MCF 10A (cell line): ENCODE measurements at regions not wholly inside any gene's neighbourhood (a gene's known extent, or its start where the extent isn't known, plus 50 kb on each side); places are given as distances from the start of the nearest gene placed in this dataset.

ENCODE experiments used
- BruUV-seq: library from RNA; stranded (reverse); fragments of 400-500 nt; replicated peaks from 2 replicates; lab custom pipeline; 2021; lab: Mats Ljungman, UMichigan
- CTCF ChIA-PET: fragments of 300-600 bp; sonication (Branson Sonifier 250); formaldehyde crosslinking; extraction: SDS; loops from one replicate; lab custom pipeline; 2021; ENCODE audit warnings: antibody characterized with exemption, inconsistent platforms; lab: Yijun Ruan, JAX
- POLR2A ChIA-PET: fragments of 300-600, 350-650 bp; sonication (Branson Sonifier 250); formaldehyde crosslinking; extraction: SDS; loops from one replicate; lab custom pipeline; 2020; ENCODE audit warnings: antibody characterized with exemption, inconsistent platforms; lab: Yijun Ruan, JAX
- DNase-seq: peaks from one replicate; pipeline ENCODE4 v3.0.0-alpha.2; 2018; ENCODE audit not compliant: unreplicated experiment
- H3K27ac Mint-ChIP-seq: one replicate; pipeline ENCODE4 v1.8.0; 2022; ENCODE audit warnings: mild to moderate bottlenecking, low read depth, mixed read lengths; ENCODE audit not compliant: unreplicated experiment
- H3K27me3 Mint-ChIP-seq: one replicate; pipeline ENCODE4 v1.8.0; 2022; ENCODE audit warnings: mixed read lengths; ENCODE audit not compliant: insufficient read depth, unreplicated experiment
- H3K36me3 Mint-ChIP-seq: one replicate; pipeline ENCODE4 v1.8.0; 2022; ENCODE audit warnings: mild to moderate bottlenecking, moderate library complexity, mixed read lengths; ENCODE audit not compliant: insufficient read depth, unreplicated experiment
- H3K4me1 Mint-ChIP-seq: one replicate; pipeline ENCODE4 v1.8.0; 2022; ENCODE audit warnings: mixed read lengths; ENCODE audit not compliant: insufficient read depth, unreplicated experiment
- H3K4me3 Mint-ChIP-seq: one replicate; pipeline ENCODE4 v1.8.0; 2022; ENCODE audit warnings: mild to moderate bottlenecking, moderate library complexity, mixed read lengths; ENCODE audit not compliant: unreplicated experiment
- H3K9me3 Mint-ChIP-seq: one replicate; pipeline ENCODE4 v1.8.0; 2022; ENCODE audit warnings: mixed read lengths; ENCODE audit not compliant: unreplicated experiment
- CTCF ChIP-seq: fragments of 200-600 bp; IDR thresholded peaks from one replicate; pipeline ENCODE4 v1.8.0; 2022; ENCODE audit warnings: antibody characterized with exemption, mild to moderate bottlenecking; ENCODE audit not compliant: unreplicated experiment
- intact Hi-C: fragments of 100-400 bp; cut with micrococcal nuclease; formaldehyde crosslinking; loops from 2 replicates; pipeline ENCODE4 v1.14.1; 2022

GRCh38 chr9:103872811-103873210 lies 221.3 kb upstream of the SMC2 start:
- no peak overlapping the region for H3K27ac Mint-ChIP-seq
- DNase-seq = no peak
- ChIA-PET CTCF (no interaction called here), POLR2A (no interaction called here)
- no TSS peak for BruUV-seq
- intact Hi-C loops = no loop called here
- no peak overlapping the region for H3K4me3 Mint-ChIP-seq
- no peaks in the 10 kb centered on the region for H3K27me3 Mint-ChIP-seq
- no peaks in the 10 kb centered on the region for H3K4me1 Mint-ChIP-seq
- H3K36me3 Mint-ChIP-seq = no peaks in the 10 kb centered on the region
- peaks cover 12% of the 10 kb centered on the region for H3K9me3 Mint-ChIP-seq
- TF ChIP-seq CTCF = no peak

- BruUV-seq = no TSS peak
- Mint-ChIP-seq H3K36me3 (no peaks in the 10 kb centered on the region), H3K27me3 (no peaks in the 10 kb centered on the region), H3K9me3 (no peaks in the 10 kb centered on the region), H3K4me3 (no peak overlapping the region), H3K27ac (no peak overlapping the region), H3K4me1 (no peaks in the 10 kb centered on the region)
- DNase-seq = no peak
- intact Hi-C loops = no loop called here
- POLR2A ChIA-PET = no interaction called here
- TF ChIP-seq CTCF = no peak
- CTCF ChIA-PET = no interaction called here
These were observed 212.7 kb upstream of the SMC2 start for GRCh38 chr9:103881419-103881818.

GRCh38 chr9:103889989-103890388 lies 204.1 kb upstream of the SMC2 start:
- no peak for TF ChIP-seq CTCF
- Mint-ChIP-seq H3K9me3 (no peaks in the 10 kb centered on the region), H3K4me1 (no peaks in the 10 kb centered on the region), H3K36me3 (no peaks in the 10 kb centered on the region), H3K27me3 (no peaks in the 10 kb centered on the region), H3K27ac (no peak overlapping the region), H3K4me3 (no peak overlapping the region)
- ChIA-PET POLR2A (no interaction called here), CTCF (no interaction called here)
- intact Hi-C loops = loop anchor here (1.0 kb wide), 1 partner anchor 43 kb away; no protein-coding TSS in a partner anchor
- no peak for DNase-seq
- BruUV-seq = no TSS peak

- CTCF ChIA-PET = interaction anchor here (0.6 kb wide), 1 partner anchor 700 kb away, joined by 4 read pairs; no protein-coding TSS in a partner anchor
- no peaks in the 10 kb centered on the region for H3K36me3 Mint-ChIP-seq
- H3K9me3 Mint-ChIP-seq = no peaks in the 10 kb centered on the region
- no peak overlapping the region for H3K4me3 Mint-ChIP-seq
- H3K27ac Mint-ChIP-seq = no peak overlapping the region
- no peak for DNase-seq
- BruUV-seq = no TSS peak
- intact Hi-C loops = no loop called here
- POLR2A ChIA-PET = no interaction called here
- no peaks in the 10 kb centered on the region for H3K27me3 Mint-ChIP-seq
- no peak for TF ChIP-seq CTCF
- H3K4me1 Mint-ChIP-seq = no peaks in the 10 kb centered on the region
These were observed 199.9 kb upstream of the SMC2 start for GRCh38 chr9:103894184-103894583.
